NCI-H2081 (cell line): ENCODE measurements at regions not wholly inside any gene's neighbourhood (a gene's known extent, or its start where the extent isn't known, plus 50 kb on each side); places are given as distances from the start of the nearest gene placed in this dataset.

Experiments
- DNase-seq, 2 experiments: peaks; one replicate each; lab custom pipeline; 2025; lab: John Stamatoyannopoulos, UW

- no peak for DNase-seq
Measured at GRCh38 chr20:61050336-61050890, 201.6 kb upstream of the CDH4 start.

- no peak for DNase-seq
Measured at GRCh38 chr20:61052195-61052750, 199.8 kb upstream of the CDH4 start.

- no peak for DNase-seq
Measured at GRCh38 chr20:61052776-61053442, 199.2 kb upstream of the CDH4 start.

GRCh38 chr20:61053487-61053886 is 198.6 kb upstream of the CDH4 start:
- no peak for DNase-seq

- DNase-seq = no peak
Measured at GRCh38 chr20:61053889-61054288, 198.2 kb upstream of the CDH4 start.

- DNase-seq = no peak
Measured at GRCh38 chr20:61054411-61054810, 197.7 kb upstream of the CDH4 start.

GRCh38 chr20:61055180-61056010 is 196.7 kb upstream of the CDH4 start:
- DNase-seq = no peak

GRCh38 chr20:61056116-61056515 is 195.9 kb upstream of the CDH4 start:
- no peak for DNase-seq

GRCh38 chr20:61056627-61057442 is 195.2 kb upstream of the CDH4 start:
- no peak for DNase-seq

GRCh38 chr20:61057443-61058121 is 194.5 kb upstream of the CDH4 start:
- no peak for DNase-seq

GRCh38 chr20:61061981-61062380 is 190.1 kb upstream of the CDH4 start:
- no peak for DNase-seq

GRCh38 chr20:61065853-61066252 is 186.2 kb upstream of the CDH4 start:
- no peak for DNase-seq

GRCh38 chr20:61066526-61066925 is 185.5 kb upstream of the CDH4 start:
- DNase-seq = no peak

GRCh38 chr20:61067221-61067620 is 184.8 kb upstream of the CDH4 start:
- no peak for DNase-seq

- no peak for DNase-seq
Measured at GRCh38 chr20:61072398-61072797, 179.7 kb upstream of the CDH4 start.

GRCh38 chr20:61073376-61073775 is 178.7 kb upstream of the CDH4 start:
- no peak for DNase-seq

- no peak for DNase-seq
Measured at GRCh38 chr20:61082720-61083119, 169.3 kb upstream of the CDH4 start.

GRCh38 chr20:61083431-61083830 is 168.6 kb upstream of the CDH4 start:
- DNase-seq = no peak

GRCh38 chr20:61086031-61086430 is 166.0 kb upstream of the CDH4 start:
- DNase-seq = no peak

GRCh38 chr20:61090541-61090940 is 161.5 kb upstream of the CDH4 start:
- DNase-seq = no peak

GRCh38 chr20:61092251-61092650 is 159.8 kb upstream of the CDH4 start:
- DNase-seq = no peak
